Prostate gland (tissue), 2 donors: ENCODE measurements at regions not wholly inside any gene's neighbourhood (a gene's known extent, or its start where the extent isn't known, plus 50 kb on each side); places are given as distances from the start of the nearest gene placed in this dataset.

Source experiments
- POLR2A ChIP-seq: fragments of 450-650 bp; IDR thresholded peaks from one replicate; pipeline ENCODE4 v1.6.1; 2016; ENCODE audit warnings: antibody characterized with exemption, mild to moderate bottlenecking
- POLR2AphosphoS5 ChIP-seq: sonication (generic); formaldehyde crosslinking; IDR thresholded peaks from one replicate; pipeline ENCODE4 v1.6.1; 2017; ENCODE audit warnings: antibody characterized with exemption
- TF ChIP-seq, protein P1 (sequence below), 4 experiments: fragments of 200-600 bp in 2 of 4; fragments of 450-650 bp in 2 of 4; sonication (generic) in 2 of 4; IDR thresholded peaks; 1 replicate in 3 of 4; 2 replicates in 1 of 4; pipeline ENCODE4 v1.5.1; 2016 to 2019; ENCODE audit warnings: antibody characterized with exemption in 4 of 4, mild to moderate bottlenecking in 2 of 4, moderate library complexity in 2 of 4

DNA sequence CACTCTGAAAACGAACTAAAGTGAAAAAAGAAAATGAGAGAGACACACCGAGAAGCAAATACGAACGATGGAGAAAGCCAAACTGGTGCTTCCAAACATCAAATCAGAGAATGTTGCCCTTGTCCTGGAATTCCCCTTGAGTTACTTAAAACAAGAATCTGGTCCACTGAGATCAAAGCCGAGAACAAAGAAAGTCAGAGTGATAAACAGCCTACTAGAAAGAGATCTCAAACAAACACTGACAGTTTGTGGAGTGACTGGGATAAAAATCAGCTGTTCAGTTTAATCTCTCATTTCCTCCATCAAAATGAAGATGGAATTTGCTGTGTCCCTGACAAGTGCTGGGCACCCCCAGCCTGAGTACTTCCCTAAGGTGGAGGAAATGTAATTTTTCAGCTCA, 582.6 kb downstream of the NR2F1-AS1 start:
- no peak for TF ChIP-seq POLR2AphosphoS5
- TF ChIP-seq, protein P1, sequence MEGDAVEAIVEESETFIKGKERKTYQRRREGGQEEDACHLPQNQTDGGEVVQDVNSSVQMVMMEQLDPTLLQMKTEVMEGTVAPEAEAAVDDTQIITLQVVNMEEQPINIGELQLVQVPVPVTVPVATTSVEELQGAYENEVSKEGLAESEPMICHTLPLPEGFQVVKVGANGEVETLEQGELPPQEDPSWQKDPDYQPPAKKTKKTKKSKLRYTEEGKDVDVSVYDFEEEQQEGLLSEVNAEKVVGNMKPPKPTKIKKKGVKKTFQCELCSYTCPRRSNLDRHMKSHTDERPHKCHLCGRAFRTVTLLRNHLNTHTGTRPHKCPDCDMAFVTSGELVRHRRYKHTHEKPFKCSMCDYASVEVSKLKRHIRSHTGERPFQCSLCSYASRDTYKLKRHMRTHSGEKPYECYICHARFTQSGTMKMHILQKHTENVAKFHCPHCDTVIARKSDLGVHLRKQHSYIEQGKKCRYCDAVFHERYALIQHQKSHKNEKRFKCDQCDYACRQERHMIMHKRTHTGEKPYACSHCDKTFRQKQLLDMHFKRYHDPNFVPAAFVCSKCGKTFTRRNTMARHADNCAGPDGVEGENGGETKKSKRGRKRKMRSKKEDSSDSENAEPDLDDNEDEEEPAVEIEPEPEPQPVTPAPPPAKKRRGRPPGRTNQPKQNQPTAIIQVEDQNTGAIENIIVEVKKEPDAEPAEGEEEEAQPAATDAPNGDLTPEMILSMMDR (IDR thresholded peaks at IDR 0.05), result no peak
- TF ChIP-seq POLR2A, result no peak
